HFF-Myc (cell line): ENCODE measurements at regions not wholly inside any gene's neighbourhood (a gene's known extent, or its start where the extent isn't known, plus 50 kb on each side); places are given as distances from the start of the nearest gene placed in this dataset.

ENCODE experiments used
- DNase-seq: peaks from one replicate; pipeline ENCODE4 v3.0.0-alpha.2; 2011; ENCODE audit warnings: low read depth; ENCODE audit errors: extremely low read depth
- H3K4me3 ChIP-seq: replicated peaks from 2 replicates; pipeline ENCODE4 v1.5.1; 2011; ENCODE audit warnings: low read depth, mild to moderate bottlenecking, control low read depth, low read length
- TF ChIP-seq, protein P1 (sequence below): IDR thresholded peaks from 2 replicates; pipeline ENCODE4 v1.5.1; 2012; ENCODE audit warnings: mild to moderate bottlenecking, low read depth, low read length, control low read depth; ENCODE audit errors: missing control alignments

DNA sequence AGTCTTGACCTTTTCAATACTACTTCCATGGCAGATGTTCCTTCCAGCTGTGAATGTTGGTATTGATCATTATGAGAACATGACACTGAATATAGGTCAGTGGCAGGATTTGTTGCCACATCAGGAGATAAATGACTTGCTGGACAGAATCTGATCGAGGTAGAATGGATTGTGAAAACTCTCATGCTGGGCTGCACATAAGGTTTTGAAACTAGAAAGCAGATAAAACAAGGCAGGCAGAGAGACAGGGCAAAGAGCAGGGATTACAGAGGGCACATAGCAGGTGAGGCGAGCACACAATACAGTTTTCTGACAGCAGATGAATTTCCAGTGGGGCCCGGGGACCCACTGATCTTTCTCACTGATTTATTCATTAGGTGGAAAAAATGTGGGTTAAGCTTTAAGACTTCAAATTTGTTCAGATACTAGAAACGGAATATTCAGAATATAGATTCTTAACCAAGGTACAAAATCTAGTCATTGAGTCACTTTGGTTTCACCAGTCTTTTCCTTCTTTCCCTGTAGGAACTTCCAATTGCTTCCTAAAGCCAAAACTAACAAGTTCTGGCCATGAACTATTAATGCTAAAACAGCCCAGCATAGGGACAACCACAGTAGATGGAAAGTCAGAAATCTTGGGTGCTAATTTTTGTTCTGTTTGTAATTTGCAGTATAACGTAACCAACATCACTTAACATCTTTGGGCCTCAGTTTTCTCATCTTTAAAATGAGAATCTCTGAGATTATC is 296.0 kb upstream of the PTBP2 start:
- no peak for DNase-seq
- TF ChIP-seq, protein P1, sequence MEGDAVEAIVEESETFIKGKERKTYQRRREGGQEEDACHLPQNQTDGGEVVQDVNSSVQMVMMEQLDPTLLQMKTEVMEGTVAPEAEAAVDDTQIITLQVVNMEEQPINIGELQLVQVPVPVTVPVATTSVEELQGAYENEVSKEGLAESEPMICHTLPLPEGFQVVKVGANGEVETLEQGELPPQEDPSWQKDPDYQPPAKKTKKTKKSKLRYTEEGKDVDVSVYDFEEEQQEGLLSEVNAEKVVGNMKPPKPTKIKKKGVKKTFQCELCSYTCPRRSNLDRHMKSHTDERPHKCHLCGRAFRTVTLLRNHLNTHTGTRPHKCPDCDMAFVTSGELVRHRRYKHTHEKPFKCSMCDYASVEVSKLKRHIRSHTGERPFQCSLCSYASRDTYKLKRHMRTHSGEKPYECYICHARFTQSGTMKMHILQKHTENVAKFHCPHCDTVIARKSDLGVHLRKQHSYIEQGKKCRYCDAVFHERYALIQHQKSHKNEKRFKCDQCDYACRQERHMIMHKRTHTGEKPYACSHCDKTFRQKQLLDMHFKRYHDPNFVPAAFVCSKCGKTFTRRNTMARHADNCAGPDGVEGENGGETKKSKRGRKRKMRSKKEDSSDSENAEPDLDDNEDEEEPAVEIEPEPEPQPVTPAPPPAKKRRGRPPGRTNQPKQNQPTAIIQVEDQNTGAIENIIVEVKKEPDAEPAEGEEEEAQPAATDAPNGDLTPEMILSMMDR = no peak

DNA sequence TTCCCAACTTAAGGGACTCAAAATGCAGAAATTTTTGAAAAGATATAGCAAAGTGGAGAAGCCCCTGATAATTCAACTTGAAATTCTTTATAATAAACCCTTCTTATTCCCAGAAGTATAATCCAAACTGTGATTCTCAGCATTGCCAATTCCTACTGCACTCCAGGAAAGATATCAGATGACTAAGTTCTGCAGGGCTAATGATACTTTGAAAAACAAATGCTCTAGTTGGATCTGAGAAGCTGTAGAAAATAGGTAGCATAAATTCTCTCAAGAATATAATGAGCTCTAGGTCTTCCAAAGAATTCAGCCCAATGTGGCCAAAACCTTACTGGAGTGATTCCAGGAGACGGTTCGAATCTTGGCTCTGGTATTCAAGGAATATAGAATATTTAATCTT is 294.0 kb upstream of the PTBP2 start:
- no peak overlapping the region for H3K4me3 ChIP-seq
- TF ChIP-seq, protein P1 = no peak
- DNase-seq = no peak

More for the DNA sequence above, 296.0 kb upstream of the PTBP2 start:
- H3K4me3 ChIP-seq = no peak overlapping the region

DNA sequence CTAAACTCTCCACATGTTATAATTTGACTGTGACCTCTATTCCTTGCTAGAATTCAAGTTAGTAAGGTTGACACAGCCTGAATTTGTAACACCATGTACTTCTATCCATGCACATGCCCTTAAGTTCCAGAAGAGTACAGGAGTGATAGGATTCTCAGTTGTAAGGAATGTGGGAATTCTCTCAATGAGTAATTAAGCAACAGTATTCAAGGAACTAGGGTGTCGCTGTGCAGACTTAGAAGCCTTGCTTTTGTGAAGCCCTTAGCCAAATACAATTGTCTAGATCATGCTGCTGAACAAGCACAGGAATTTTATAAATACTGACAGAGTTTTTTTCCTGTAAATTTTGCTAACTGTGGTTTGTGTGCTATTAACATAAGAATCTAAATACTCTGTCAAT is 276.3 kb upstream of the PTBP2 start:
- DNase-seq = no peak
- TF ChIP-seq, protein P1 = no peak
- no peak overlapping the region for H3K4me3 ChIP-seq

DNA sequence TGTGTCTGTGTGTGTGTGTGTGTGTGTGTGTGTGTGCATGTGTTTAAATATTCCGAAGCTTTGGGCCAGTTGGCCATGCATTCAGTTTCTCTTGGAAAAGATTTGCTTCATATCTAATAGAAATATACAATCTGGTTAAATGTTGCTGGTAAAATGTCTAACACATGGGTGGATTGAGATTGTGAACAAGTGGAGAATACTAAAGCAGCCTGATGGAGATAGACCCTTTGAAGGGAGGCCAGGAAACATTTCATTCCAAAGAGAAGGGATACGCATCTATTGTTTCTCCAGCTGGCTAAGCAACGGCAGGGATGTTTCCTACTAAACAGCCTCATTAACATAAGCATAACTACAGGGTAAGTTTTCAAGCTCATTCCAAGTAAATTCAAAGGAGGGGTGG is 257.5 kb upstream of the PTBP2 start:
- DNase-seq = no peak
- TF ChIP-seq, protein P1 = no peak
- no peak overlapping the region for H3K4me3 ChIP-seq

DNA sequence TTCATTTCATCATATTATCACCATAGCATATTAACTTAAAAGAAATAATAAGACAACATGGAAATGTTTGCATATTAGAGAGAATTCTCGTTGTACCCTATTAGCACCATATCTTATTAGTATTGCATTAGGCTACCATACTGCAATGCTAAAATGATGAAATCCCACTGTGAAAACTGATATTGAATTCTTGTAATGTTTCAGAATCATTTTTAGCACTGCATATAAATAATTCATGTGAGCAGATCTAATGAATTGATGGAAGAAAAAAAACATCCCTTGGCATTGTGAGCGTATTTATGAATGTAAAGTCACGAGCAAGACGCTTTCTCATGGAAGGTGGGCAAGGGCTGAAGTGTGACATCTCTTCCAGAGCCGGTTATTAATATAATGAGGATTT is 257.1 kb upstream of the PTBP2 start:
- TF ChIP-seq, protein P1 = no peak
- DNase-seq = no peak
- no peak overlapping the region for H3K4me3 ChIP-seq

DNA sequence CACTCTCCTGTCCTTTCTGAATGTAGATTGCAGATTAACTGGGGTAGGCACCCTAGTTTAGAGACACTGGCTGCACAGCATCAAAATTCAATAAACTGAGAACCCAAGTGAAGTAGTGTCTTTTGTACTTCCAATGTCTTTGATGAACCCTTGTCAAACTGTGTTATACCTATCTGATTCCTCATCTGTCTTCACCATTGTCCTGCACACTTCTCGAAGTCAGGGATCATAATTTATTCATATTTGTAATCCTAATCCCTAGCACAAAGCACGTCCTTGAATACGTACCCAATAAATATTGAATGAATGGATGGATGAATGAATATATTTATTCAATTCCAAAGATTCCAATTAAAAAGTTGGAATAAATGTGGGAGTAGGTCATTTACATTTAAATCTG is 256.6 kb upstream of the PTBP2 start:
- TF ChIP-seq, protein P1 = no peak
- no peak for DNase-seq

DNA sequence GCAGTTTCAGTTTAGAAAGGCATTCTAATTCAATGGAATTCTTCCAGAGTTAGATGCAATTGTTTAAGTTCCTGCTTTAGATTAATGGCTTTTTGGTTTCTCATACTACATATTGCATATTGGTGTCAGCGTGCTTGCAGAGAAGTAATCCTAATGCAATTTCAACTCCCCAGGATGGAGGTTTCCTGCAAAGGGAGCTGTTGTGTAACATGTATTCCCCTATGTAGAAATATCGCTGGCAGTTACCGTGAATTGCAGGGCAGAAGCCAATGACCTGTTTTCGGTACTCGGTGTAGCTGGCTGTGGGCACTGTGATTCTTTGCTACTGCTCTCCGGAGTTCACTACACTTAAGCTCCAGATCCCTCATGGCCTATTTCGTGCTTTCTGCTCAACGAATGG is 256.1 kb upstream of the PTBP2 start:
- H3K4me3 ChIP-seq = no peak overlapping the region
- no peak for DNase-seq
- TF ChIP-seq, protein P1 = no peak

More for the DNA sequence above, 256.6 kb upstream of the PTBP2 start:
- no peak overlapping the region for H3K4me3 ChIP-seq
